Astrocyte (in vitro differentiated cells and primary cell): ENCODE measurements at regions not wholly inside any gene's neighbourhood (a gene's known extent, or its start where the extent isn't known, plus 50 kb on each side); places are given as distances from the start of the nearest gene placed in this dataset.
"Not testable (repeated sequence)": the region's sequence is repeated elsewhere in the genome, so short reads cannot be mapped to it uniquely, and the experiment has no call there.

Experiments used
- DNase-seq: peaks from one replicate; pipeline ENCODE4 v3.0.0-alpha.2; 2010; ENCODE audit warnings: low read depth
- FAIRE-seq: peaks from 2 replicates; lab custom pipeline; 2011; peaks lifted over from hg19 to GRCh38; lab: Jason Lieb, UNC
- H2AFZ ChIP-seq: 2 replicates; pipeline ENCODE4 v1.6.0; 2012; ENCODE audit warnings: low read depth, low read length, inconsistent platforms
- H3K27ac ChIP-seq: 2 replicates; pipeline ENCODE4 v1.5.1; 2011; ENCODE audit warnings: low read depth, low read length, inconsistent platforms
- H3K27me3 ChIP-seq: 2 replicates; pipeline ENCODE4 v1.6.0; 2011; ENCODE audit warnings: low read length, inconsistent platforms; ENCODE audit not compliant: insufficient read depth
- H3K36me3 ChIP-seq: 2 replicates; pipeline ENCODE4 v1.5.1; 2011; ENCODE audit warnings: low read length, inconsistent platforms; ENCODE audit not compliant: insufficient read depth
- H3K4me1 ChIP-seq: 2 replicates; pipeline ENCODE4 v1.5.1; 2011; ENCODE audit warnings: low read length, inconsistent platforms; ENCODE audit not compliant: insufficient read depth
- H3K4me2 ChIP-seq: 2 replicates; pipeline ENCODE4 v1.6.0; 2012; ENCODE audit warnings: low read length, inconsistent platforms
- H3K4me3 ChIP-seq: 2 replicates; pipeline ENCODE4 v1.5.1; 2011; ENCODE audit warnings: low read depth, mild to moderate bottlenecking, low read length, inconsistent platforms; ENCODE audit not compliant: insufficient read depth
- H3K79me2 ChIP-seq: 2 replicates; pipeline ENCODE4 v1.6.0; 2012; ENCODE audit warnings: mild to moderate bottlenecking, low read length, inconsistent platforms; ENCODE audit not compliant: insufficient read depth
- H3K9ac ChIP-seq: 2 replicates; pipeline ENCODE4 v1.6.0; 2012; ENCODE audit warnings: mild to moderate bottlenecking, low read length, inconsistent platforms
- H3K9me3 ChIP-seq: 2 replicates; pipeline ENCODE4 v1.5.1; 2012; ENCODE audit warnings: low read depth, mild to moderate bottlenecking, low read length, inconsistent platforms; ENCODE audit not compliant: insufficient read depth
- H4K20me1 ChIP-seq: 2 replicates; pipeline ENCODE4 v1.6.0; 2012; ENCODE audit warnings: low read length, inconsistent platforms; ENCODE audit not compliant: insufficient read depth
- H3K27ac Mint-ChIP-seq: one replicate; pipeline ENCODE4 v1.8.0; 2021; ENCODE audit warnings: mild to moderate bottlenecking, mixed read lengths; ENCODE audit not compliant: unreplicated experiment
- H3K27me3 Mint-ChIP-seq: one replicate; pipeline ENCODE4 v1.8.0; 2021; ENCODE audit warnings: low read depth, mixed read lengths; ENCODE audit not compliant: unreplicated experiment
- H3K36me3 Mint-ChIP-seq: one replicate; pipeline ENCODE4 v1.8.0; 2021; ENCODE audit warnings: low read depth, mixed read lengths; ENCODE audit not compliant: unreplicated experiment
- H3K4me1 Mint-ChIP-seq: one replicate; pipeline ENCODE4 v1.8.0; 2021; ENCODE audit warnings: low read depth, mixed read lengths; ENCODE audit not compliant: unreplicated experiment
- H3K4me3 Mint-ChIP-seq: one replicate; pipeline ENCODE4 v1.8.0; 2021; ENCODE audit warnings: mild to moderate bottlenecking, moderate library complexity, mixed read lengths; ENCODE audit not compliant: unreplicated experiment
- H3K9me3 Mint-ChIP-seq: one replicate; pipeline ENCODE4 v1.8.0; 2021; ENCODE audit warnings: mild to moderate bottlenecking, mixed read lengths; ENCODE audit not compliant: unreplicated experiment

- H4K20me1 ChIP-seq, H3K9me3 ChIP-seq, H3K36me3 ChIP-seq, H3K4me3 Mint-ChIP-seq, H3K36me3 Mint-ChIP-seq, H3K9me3 Mint-ChIP-seq, FAIRE-seq, H3K79me2 ChIP-seq, H3K4me2 ChIP-seq, H3K4me1 ChIP-seq, H3K27me3 ChIP-seq, H3K27ac Mint-ChIP-seq, DNase-seq, H3K4me1 Mint-ChIP-seq, H3K27ac ChIP-seq, H3K9ac ChIP-seq, H3K4me3 ChIP-seq, H2AFZ ChIP-seq: not testable (repeated sequence)
- peaks cover 33% of the 10 kb centered on the region for H3K27me3 Mint-ChIP-seq
These were observed 76.4 kb upstream of the FRG2C start for GRCh38 chr3:75587695-75588094.

GRCh38 chr3:75590382-75590781 is 73.7 kb upstream of the FRG2C start:
- H3K9me3 ChIP-seq, H3K9ac ChIP-seq, H2AFZ ChIP-seq, H3K36me3 ChIP-seq, H3K79me2 ChIP-seq, H3K27ac Mint-ChIP-seq, H3K4me3 Mint-ChIP-seq, H3K4me3 ChIP-seq, H3K27ac ChIP-seq, H3K9me3 Mint-ChIP-seq, DNase-seq, H3K4me1 Mint-ChIP-seq, H3K36me3 Mint-ChIP-seq, FAIRE-seq, H3K4me1 ChIP-seq, H3K27me3 ChIP-seq, H3K4me2 ChIP-seq, H4K20me1 ChIP-seq: not testable (repeated sequence)
- H3K27me3 Mint-ChIP-seq, result peaks cover 28% of the 10 kb centered on the region

GRCh38 chr3:75604286-75604934 is 59.7 kb upstream of the FRG2C start:
- not testable (repeated sequence) for H3K79me2 ChIP-seq, H3K27ac Mint-ChIP-seq, H3K9me3 Mint-ChIP-seq, H3K4me3 ChIP-seq, H3K4me1 ChIP-seq, H3K9ac ChIP-seq, H3K9me3 ChIP-seq, H4K20me1 ChIP-seq, H2AFZ ChIP-seq, H3K27me3 ChIP-seq, H3K4me1 Mint-ChIP-seq, H3K36me3 ChIP-seq, H3K27ac ChIP-seq, H3K4me3 Mint-ChIP-seq, H3K36me3 Mint-ChIP-seq, H3K4me2 ChIP-seq, DNase-seq, FAIRE-seq
- H3K27me3 Mint-ChIP-seq, result peaks cover 24% of the 10 kb centered on the region

- FAIRE-seq, H3K36me3 ChIP-seq, H3K27ac Mint-ChIP-seq, DNase-seq, H3K4me1 Mint-ChIP-seq, H3K9ac ChIP-seq, H3K9me3 Mint-ChIP-seq, H3K9me3 ChIP-seq, H4K20me1 ChIP-seq, H3K27ac ChIP-seq, H3K4me3 ChIP-seq, H3K27me3 ChIP-seq, H2AFZ ChIP-seq, H3K4me1 ChIP-seq, H3K4me3 Mint-ChIP-seq, H3K36me3 Mint-ChIP-seq, H3K4me2 ChIP-seq, H3K79me2 ChIP-seq: not testable (repeated sequence)
- peaks cover 22% of the 10 kb centered on the region for H3K27me3 Mint-ChIP-seq
These were observed 56.1 kb upstream of the FRG2C start for GRCh38 chr3:75607996-75608395.

- not testable (repeated sequence) for H3K27ac ChIP-seq, H3K36me3 ChIP-seq, H3K9me3 Mint-ChIP-seq, H3K4me3 Mint-ChIP-seq, H3K27me3 ChIP-seq, H3K4me1 ChIP-seq, H3K4me1 Mint-ChIP-seq, H3K27ac Mint-ChIP-seq, DNase-seq, H3K9ac ChIP-seq, H2AFZ ChIP-seq, H3K79me2 ChIP-seq, FAIRE-seq, H3K36me3 Mint-ChIP-seq, H3K4me3 ChIP-seq, H4K20me1 ChIP-seq, H3K9me3 ChIP-seq, H3K4me2 ChIP-seq
- H3K27me3 Mint-ChIP-seq, result peaks cover 16% of the 10 kb centered on the region
These were observed 54.5 kb upstream of the FRG2C start for GRCh38 chr3:75609598-75609997.
